ENCODE measurements at regions not wholly inside any gene's neighbourhood (a gene's known extent, or its start where the extent isn't known, plus 50 kb on each side); places are given as distances from the start of the nearest gene placed in this dataset.

DNA sequence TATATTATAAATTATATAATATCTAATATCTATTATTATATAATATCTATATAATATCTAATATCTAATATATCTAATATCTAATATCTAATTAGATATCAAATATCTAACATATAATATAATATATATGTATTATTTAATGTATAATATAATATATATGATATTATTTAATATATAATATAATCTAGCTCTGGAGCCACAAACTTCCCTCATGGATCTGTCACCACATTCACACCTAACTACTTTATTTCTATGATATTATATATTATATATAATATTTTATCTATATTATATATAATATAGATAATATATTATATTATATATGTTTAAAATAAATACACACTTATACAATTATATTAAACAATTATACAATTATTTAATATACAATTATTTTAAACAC is 667.5 kb downstream of the KCTD8 start:
- no peak for DNase-seq
- H3K4me3 ChIP-seq: no peak overlapping the region
- H3K27me3 ChIP-seq (ENCODE audit: low read depth): no peaks in the 10 kb centered on the region
- H3K27ac ChIP-seq (replicated peaks): no peak overlapping the region
- H3K4me1 ChIP-seq: no peaks in the 10 kb centered on the region
- no peaks in the 10 kb centered on the region for H3K36me3 ChIP-seq
- H3K9me3 ChIP-seq (replicated peaks): no peaks in the 10 kb centered on the region
- intact Hi-C loops (cut with micrococcal nuclease): no loop called here
- TF ChIP-seq, protein P1, sequence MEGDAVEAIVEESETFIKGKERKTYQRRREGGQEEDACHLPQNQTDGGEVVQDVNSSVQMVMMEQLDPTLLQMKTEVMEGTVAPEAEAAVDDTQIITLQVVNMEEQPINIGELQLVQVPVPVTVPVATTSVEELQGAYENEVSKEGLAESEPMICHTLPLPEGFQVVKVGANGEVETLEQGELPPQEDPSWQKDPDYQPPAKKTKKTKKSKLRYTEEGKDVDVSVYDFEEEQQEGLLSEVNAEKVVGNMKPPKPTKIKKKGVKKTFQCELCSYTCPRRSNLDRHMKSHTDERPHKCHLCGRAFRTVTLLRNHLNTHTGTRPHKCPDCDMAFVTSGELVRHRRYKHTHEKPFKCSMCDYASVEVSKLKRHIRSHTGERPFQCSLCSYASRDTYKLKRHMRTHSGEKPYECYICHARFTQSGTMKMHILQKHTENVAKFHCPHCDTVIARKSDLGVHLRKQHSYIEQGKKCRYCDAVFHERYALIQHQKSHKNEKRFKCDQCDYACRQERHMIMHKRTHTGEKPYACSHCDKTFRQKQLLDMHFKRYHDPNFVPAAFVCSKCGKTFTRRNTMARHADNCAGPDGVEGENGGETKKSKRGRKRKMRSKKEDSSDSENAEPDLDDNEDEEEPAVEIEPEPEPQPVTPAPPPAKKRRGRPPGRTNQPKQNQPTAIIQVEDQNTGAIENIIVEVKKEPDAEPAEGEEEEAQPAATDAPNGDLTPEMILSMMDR (IDR thresholded peaks at IDR 0.05; ENCODE audit: borderline replicate concordance): no peak

DNA sequence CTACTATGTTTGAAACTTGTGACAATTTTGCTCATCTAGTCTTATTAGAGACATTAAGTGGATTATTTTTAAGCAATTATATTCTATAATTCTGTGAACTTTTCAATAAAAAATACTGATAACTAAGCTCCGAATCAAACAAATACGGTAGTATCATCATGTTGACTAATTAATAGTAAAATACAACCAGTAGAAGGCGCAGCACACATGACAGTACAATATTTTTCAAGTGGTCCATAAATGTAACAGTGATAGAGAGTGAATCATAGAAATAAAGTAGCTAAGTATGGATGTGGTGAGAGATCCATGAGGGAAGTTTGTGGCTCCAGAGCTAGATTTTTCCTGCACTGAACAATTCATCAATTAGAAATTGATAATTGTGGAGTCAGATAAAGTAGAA is 666.2 kb downstream of the KCTD8 start:
- TF ChIP-seq, protein P1 (IDR thresholded peaks at IDR 0.05; ENCODE audit: borderline replicate concordance): no peak
- intact Hi-C loops (cut with micrococcal nuclease): no loop called here
- H3K9me3 ChIP-seq (replicated peaks): no peaks in the 10 kb centered on the region
- no peaks in the 10 kb centered on the region for H3K4me1 ChIP-seq
- no peaks in the 10 kb centered on the region for H3K27me3 ChIP-seq (ENCODE audit: low read depth)
- no peaks in the 10 kb centered on the region for H3K36me3 ChIP-seq
- H3K4me3 ChIP-seq: no peak overlapping the region
- no peak for DNase-seq
- no peak overlapping the region for H3K27ac ChIP-seq (replicated peaks)

DNA sequence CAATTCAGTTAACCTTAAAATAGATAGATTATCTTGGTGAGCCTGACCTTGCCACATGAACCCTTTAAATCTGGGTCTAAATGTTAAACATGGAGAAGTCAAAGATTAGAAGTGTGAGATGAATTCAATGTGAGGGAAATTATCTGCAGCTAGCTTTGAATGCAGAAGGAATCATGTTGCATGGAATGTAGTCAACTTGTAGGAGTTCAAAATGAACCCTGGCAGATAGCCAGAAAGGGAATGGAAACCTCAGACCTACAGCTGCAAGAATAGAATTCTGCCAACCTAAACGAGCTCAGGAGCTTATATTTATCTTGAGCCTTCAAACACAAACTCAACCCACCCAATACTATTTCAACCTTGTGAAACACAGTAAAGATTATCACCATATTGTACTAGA is 632.5 kb downstream of the KCTD8 start:
- no peak for DNase-seq
- Histone ChIP-seq H3K36me3 (no peaks in the 10 kb centered on the region), H3K27me3 (ENCODE audit: low read depth) (no peaks in the 10 kb centered on the region), H3K4me3 (no peak overlapping the region), H3K4me1 (no peaks in the 10 kb centered on the region), H3K9me3 (replicated peaks) (peaks cover 34% of the 10 kb centered on the region), H3K27ac (replicated peaks) (no peak overlapping the region)
- intact Hi-C loops (cut with micrococcal nuclease): no loop called here
- TF ChIP-seq, protein P1 (IDR thresholded peaks at IDR 0.05; ENCODE audit: borderline replicate concordance): no peak

DNA sequence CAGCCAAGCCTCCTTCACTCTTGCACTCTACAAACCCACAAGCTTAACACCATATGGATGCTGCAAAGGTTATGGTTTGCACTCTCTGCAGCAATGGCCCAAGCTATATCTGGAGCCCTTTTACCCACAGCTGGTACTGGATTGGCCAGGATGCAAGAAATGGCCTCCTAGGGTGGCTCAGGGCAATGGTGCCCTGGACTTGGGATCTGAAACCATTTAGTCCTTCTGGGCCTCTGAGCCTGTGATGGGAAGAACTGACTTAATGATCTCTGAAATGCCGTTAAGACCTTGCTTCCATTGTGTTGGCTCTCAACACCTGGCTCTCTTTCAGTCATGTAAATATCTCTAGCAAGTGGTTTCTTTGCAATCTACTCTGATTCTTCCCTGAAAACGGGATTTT is 626.0 kb downstream of the KCTD8 start:
- Histone ChIP-seq H3K27me3 (ENCODE audit: low read depth) (no peaks in the 10 kb centered on the region), H3K27ac (replicated peaks) (no peak overlapping the region), H3K4me1 (no peaks in the 10 kb centered on the region), H3K36me3 (no peaks in the 10 kb centered on the region), H3K9me3 (replicated peaks) (peaks cover 56% of the 10 kb centered on the region), H3K4me3 (no peak overlapping the region)
- intact Hi-C loops (cut with micrococcal nuclease): no loop called here
- TF ChIP-seq, protein P1 (IDR thresholded peaks at IDR 0.05; ENCODE audit: borderline replicate concordance): no peak
- no peak for DNase-seq

DNA sequence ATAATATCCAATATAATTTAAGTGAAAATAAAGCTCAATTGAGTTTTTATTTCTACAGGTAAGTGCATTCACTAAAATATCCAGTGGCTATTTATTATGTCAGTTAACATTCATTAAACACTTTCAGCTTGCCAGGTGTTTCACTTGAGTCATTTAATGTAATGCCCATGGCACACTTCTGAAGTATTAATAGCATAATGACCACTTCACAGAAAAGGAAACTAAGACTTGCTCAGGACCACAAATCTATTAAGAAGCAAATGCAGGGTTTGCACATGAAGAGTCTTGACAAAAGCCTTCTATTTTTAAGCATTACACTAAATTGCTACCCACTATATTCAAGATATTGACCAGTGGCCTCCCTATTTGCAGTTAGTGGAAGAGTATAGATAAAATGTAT is 612.7 kb downstream of the KCTD8 start:
- Histone ChIP-seq H3K27me3 (ENCODE audit: low read depth) (no peaks in the 10 kb centered on the region), H3K4me1 (no peaks in the 10 kb centered on the region), H3K4me3 (no peak overlapping the region), H3K36me3 (no peaks in the 10 kb centered on the region), H3K27ac (replicated peaks) (no peak overlapping the region), H3K9me3 (replicated peaks) (no peaks in the 10 kb centered on the region)
- no peak for DNase-seq
- TF ChIP-seq, protein P1 (IDR thresholded peaks at IDR 0.05; ENCODE audit: borderline replicate concordance): no peak
- intact Hi-C loops (cut with micrococcal nuclease): no loop called here

DNA sequence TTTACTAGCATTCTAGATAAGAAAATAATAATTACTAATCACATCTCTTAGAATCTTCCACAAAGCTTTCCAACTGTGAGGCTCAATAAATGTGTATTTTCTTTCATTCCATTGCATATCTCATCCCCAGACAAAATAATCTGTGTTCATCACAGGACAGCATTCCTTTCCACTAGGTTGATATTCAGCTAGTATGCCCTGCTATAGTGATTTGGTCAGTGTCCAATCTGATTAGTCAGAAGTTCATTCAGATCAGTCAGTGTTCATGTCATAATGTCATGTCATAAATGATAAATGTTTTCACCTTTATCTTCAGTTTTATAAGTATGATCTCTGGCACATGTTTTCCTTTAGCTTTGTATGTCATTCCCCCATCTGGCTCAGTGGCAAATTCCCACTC is 611.4 kb downstream of the KCTD8 start:
- H3K4me1 ChIP-seq: no peaks in the 10 kb centered on the region
- H3K9me3 ChIP-seq (replicated peaks): no peaks in the 10 kb centered on the region
- TF ChIP-seq, protein P1 (IDR thresholded peaks at IDR 0.05; ENCODE audit: borderline replicate concordance): no peak
- H3K27me3 ChIP-seq (ENCODE audit: low read depth): no peaks in the 10 kb centered on the region
- no peak overlapping the region for H3K27ac ChIP-seq (replicated peaks)
- H3K4me3 ChIP-seq: no peak overlapping the region
- intact Hi-C loops (cut with micrococcal nuclease): no loop called here
- no peaks in the 10 kb centered on the region for H3K36me3 ChIP-seq
- DNase-seq: no peak

Measured in left ventricle myocardium inferior (tissue), 1 donor.